ENCODE measurements at regions not wholly inside any gene's neighbourhood (a gene's known extent, or its start where the extent isn't known, plus 50 kb on each side); places are given as distances from the start of the nearest gene placed in this dataset.

- TF ChIP-seq POLR2A (IDR thresholded peaks at IDR 0.05) (no peak), CTCF (IDR thresholded peaks at IDR 0.05) (no peak)
Measured at GRCh38 chr15:57902155-57902554, 163.4 kb downstream of the ALDH1A2 start.
